HL-60 (cell line): ENCODE measurements at regions not wholly inside any gene's neighbourhood (a gene's known extent, or its start where the extent isn't known, plus 50 kb on each side); places are given as distances from the start of the nearest gene placed in this dataset.

Source experiments
- CTCF ChIP-seq: IDR thresholded peaks from one replicate; pipeline ENCODE4 v1.5.1; 2011; ENCODE audit warnings: low read length, control low read depth, inconsistent platforms; ENCODE audit not compliant: insufficient read depth
- REST ChIP-seq: IDR thresholded peaks from 2 replicates; pipeline ENCODE4 v1.6.1; 2012; ENCODE audit warnings: low read depth; ENCODE audit not compliant: insufficient replicate concordance
- SPI1 ChIP-seq: IDR thresholded peaks from 2 replicates; pipeline ENCODE4 v1.6.1; 2012; ENCODE audit warnings: low read depth, mild to moderate bottlenecking, borderline replicate concordance

- TF ChIP-seq CTCF (no peak), SPI1 (no peak), REST (no peak)
Measured at GRCh38 chr3:193776626-193777358, 183.8 kb downstream of the OPA1 start.
